22Rv1 (cell line): ENCODE measurements at regions not wholly inside any gene's neighbourhood (a gene's known extent, or its start where the extent isn't known, plus 50 kb on each side); places are given as distances from the start of the nearest gene placed in this dataset.

ENCODE experiments used
- ZFX ChIP-seq: fragments of 450-650 bp; IDR thresholded peaks from 2 replicates; pipeline ENCODE4 v1.6.1; 2017; ENCODE audit warnings: antibody characterized with exemption, borderline replicate concordance
- TF ChIP-seq, protein P1 (sequence below): fragments of 450-650 bp; IDR thresholded peaks from 2 replicates; pipeline ENCODE4 v1.5.1; 2017; ENCODE audit warnings: mild to moderate bottlenecking

DNA sequence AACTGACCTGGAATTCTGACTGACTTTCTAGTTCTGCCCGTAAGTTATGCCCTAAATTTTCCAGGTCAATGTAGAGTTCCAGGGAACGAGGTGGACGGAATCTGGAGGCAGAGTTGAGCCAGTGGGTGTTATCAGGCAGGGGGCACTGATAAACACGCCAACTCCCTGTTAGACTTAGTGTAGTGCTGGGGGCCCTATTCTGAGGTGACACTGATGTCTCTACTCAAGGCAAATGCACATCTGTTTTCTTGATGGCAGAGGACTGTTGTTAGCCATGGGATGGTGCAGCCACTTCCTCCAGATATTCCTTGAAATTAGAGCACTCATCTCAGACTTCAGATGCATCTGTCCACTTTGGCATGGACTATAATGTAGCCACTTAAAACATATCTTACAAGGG, 83.5 kb downstream of the C9orf152 start:
- TF ChIP-seq, protein P1, sequence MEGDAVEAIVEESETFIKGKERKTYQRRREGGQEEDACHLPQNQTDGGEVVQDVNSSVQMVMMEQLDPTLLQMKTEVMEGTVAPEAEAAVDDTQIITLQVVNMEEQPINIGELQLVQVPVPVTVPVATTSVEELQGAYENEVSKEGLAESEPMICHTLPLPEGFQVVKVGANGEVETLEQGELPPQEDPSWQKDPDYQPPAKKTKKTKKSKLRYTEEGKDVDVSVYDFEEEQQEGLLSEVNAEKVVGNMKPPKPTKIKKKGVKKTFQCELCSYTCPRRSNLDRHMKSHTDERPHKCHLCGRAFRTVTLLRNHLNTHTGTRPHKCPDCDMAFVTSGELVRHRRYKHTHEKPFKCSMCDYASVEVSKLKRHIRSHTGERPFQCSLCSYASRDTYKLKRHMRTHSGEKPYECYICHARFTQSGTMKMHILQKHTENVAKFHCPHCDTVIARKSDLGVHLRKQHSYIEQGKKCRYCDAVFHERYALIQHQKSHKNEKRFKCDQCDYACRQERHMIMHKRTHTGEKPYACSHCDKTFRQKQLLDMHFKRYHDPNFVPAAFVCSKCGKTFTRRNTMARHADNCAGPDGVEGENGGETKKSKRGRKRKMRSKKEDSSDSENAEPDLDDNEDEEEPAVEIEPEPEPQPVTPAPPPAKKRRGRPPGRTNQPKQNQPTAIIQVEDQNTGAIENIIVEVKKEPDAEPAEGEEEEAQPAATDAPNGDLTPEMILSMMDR, result no peak
- no peak for TF ChIP-seq ZFX
